Posterior vena cava (tissue), 2 donors: ENCODE measurements at regions not wholly inside any gene's neighbourhood (a gene's known extent, or its start where the extent isn't known, plus 50 kb on each side); places are given as distances from the start of the nearest gene placed in this dataset.
"Not testable (repeated sequence)": the region's sequence is repeated elsewhere in the genome, so short reads cannot be mapped to it uniquely, and the experiment has no call there.

Source experiments
- DNase-seq: peaks from one replicate; pipeline ENCODE4 v3.0.0-alpha.2; 2020; ENCODE audit warnings: low spot score
- intact Hi-C, 2 donors: fragments of 100-400 bp; cut with DNase I; formaldehyde crosslinking; loops; one replicate each; pipeline versions ENCODE4 v1.14.1 to v1.14.2; 2022 to 2023
- donor health status: DM: yes; HTN: yes; CAD: no.
- donor health status: DM: yes; HTN: yes; CAD: no.

DNA sequence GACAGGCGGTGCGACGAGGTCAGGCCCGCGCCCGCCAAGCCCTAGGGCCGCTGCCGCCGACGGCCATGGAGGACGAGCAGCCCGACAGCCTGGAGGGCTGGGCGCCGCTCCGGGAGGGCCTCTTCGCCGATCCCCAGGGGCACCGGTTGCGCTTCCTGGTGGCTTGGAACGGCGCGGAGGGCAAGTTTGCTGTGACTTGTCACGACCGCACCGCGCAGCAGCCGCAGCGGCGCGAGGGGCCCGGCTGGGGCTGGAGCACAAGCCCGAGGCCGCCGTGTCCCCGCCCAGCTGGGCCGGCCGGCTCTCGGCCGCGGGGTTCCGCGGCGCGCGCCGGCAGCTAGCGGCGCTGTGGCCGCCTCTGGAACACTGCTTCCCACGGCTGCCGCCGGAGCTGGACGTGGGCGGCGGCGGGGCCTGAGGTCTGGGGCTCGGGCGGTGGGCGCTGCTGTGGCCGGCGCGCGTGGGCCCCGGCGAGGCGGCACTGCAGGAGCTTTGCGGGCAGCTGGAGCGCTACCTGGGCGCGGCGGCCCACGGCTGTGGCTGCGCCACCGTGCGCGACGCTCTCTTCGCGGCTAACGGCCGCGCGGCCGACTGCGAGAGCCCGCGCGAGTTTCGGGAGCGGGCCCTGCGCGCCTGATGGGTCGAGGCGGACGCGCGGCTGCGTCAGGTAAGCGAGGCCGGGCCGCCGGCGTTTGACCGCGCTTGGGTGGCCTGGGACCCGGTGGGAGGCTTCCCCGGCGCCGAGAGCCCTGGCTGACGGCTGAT is 122.0 kb upstream of the NIPA1 start:
- peak; percentile 79 for DNase-seq
- intact Hi-C loops: not testable (repeated sequence)

DNA sequence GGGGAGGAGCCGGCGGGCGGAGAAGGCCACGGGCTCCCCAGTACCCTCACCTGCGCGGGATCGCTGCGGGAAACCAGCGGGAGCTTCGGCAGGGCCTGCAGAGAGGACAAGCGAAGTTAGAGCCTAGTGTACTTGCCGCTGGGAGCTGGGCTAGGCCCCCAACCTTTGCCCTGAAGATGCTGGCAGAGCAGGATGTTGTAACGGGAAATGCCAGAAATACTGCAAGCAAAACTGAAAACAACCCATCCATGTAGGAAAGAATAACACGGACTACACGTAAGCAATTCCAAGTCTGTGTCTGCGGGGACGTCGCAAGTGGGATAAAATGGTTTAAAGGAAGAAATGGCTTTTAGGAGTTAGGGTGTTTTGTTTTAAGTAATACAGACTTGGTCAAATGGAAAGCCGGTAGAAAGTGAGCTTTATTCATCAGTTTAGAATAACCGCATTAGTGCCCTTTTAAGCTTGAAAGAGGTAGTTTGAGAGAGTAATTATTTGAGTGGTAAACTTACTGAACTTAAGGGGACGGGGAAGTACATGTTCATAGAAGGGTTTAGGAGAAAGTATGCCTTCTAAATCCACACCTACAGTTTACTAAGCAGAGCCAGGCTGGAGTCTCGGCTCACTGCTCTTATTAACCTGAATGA is 121.3 kb upstream of the NIPA1 start:
- DNase-seq, intact Hi-C loops: not testable (repeated sequence)

DNA sequence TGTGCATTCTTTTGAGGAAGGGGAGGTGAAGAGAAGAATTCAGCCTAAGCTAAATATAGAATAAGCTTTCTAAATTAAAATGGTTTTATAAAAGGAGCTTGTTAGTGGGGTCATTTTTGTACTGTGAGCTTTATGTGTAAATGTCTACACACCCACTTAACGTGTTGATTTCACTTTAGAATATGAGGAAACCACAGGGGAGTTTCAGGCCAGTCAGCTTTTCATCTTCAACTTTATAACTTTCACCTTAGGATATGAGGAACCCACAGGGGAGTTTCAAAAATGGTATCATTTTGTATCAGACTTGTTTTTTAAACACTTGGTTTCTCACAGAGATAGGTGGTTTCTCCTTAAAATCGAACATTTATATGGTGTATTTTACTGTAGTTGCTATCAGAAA is 120.7 kb upstream of the NIPA1 start:
- DNase-seq, intact Hi-C loops: not testable (repeated sequence)

DNA sequence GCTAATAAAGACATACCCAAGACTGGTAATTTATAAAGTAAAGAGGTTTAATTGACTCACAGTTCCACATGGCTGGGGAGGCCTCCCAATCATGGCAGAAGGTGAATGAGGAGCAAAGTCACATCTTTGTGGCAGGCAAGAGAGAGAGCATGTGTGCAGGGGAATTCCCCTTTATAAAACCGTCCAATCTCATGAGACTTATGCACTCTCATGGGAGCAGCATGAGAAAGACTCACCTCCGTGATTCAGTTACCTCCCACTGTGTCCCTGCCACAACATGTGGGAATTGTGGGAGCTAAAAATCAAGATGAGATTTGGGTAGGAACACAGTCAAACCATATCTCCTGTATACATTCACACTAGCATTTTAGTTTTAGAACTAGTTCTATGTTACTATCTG is 101.7 kb upstream of the NIPA1 start:
- DNase-seq, intact Hi-C loops: not testable (repeated sequence)

DNA sequence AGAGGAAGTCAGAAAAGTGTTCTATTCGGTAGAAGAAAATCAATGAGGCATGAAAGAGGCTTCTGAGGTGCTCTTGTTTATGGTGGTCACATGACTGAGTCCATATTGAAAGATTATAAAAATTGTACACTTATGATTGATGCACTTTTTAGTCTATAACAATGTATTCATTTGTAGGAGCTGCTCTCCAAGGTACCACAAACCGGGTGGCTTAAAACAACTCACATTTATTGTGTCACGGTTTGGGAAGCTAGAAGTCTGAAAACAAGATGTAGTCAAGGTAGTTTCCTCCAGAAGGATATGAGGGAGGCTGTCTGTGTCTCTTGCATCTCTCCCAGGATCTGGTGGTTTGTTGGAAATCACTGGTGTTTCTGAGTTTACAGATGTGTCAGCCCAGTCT is 86.6 kb upstream of the NIPA1 start:
- intact Hi-C loops, DNase-seq: not testable (repeated sequence)

DNA sequence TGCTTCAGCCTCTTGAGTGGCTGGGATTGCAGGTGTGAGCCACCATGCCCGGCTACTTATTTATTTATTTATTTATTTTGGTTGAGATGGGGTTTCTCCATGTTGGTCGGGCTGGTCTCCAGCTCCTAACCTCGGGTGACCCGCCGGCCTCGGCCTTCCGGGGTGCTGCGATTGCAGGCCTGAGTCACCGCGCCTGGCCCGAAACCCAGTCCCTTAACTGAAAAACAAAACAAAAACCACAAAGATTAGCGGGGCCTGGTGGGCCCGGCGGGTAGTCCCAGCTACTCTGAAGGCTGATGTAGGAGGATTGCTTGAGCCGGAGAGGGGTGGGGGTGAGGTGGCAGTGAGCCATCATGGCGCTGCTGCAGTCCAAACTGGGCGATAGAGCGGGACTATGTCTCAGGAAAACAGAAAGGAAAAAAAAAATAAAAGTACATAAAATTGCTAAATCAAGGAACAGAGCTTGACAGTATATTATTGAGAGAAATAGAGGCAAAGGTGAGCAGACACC is 75.6 kb upstream of the NIPA1 start:
- DNase-seq, intact Hi-C loops: not testable (repeated sequence)

DNA sequence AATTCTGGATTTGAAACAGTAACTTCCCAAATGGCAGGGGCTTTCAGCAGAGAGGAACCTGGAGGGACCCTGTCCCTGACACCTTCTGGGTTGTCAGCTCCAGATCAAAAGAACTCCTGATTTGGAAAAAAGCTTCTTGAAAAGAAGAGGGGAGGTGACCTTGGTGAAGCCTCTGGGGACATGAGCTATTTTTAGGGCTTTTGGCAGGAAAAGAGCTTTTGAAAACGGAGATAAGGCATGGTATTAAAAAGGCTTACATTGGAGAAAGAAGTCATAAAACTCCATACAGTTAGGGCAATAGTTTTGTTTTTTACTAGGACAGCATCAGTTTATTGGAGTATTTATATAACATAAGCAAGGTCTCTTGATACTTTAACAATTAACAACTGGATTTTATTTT is 72.5 kb upstream of the NIPA1 start:
- DNase-seq, intact Hi-C loops: not testable (repeated sequence)

DNA sequence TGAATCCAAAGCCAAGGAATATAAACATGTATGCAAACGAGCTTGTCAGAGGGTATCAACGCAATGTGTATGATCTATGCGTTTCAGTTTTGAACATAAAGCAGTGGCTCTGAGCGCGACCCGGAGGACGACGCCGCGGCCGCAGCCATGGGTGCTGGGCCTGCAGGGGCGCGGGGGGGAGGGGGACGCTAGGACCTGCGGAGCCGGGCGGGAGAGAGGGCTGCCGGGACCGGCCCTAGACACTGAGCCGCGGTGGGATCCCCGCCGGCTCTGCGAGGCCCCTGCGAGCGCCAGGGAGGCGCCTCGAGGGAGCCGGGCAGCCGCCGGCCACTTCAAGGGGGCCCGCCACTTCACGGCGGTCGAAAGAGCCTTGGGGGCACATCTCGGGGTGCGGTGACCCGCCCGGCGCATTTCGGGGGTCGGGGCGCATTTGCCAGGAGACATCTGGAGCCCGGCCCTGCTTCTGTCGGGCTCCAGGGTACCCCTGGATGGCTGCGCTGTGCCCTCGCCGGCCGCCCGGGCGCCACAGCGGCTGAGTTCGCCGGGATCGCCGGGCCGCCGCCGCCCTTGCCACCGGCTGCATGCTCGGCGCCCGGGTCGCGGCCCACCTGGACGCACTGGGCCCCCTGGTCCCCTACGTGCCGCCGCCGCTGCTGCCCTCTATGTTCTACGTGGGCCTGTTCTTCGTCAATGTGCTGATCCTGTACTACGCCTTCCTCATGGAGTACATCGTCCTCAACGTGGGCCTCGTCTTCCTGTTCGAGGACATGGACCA is 71.9 kb upstream of the NIPA1 start:
- intact Hi-C loops: not testable (repeated sequence)
- peak; percentile 74 for DNase-seq

DNA sequence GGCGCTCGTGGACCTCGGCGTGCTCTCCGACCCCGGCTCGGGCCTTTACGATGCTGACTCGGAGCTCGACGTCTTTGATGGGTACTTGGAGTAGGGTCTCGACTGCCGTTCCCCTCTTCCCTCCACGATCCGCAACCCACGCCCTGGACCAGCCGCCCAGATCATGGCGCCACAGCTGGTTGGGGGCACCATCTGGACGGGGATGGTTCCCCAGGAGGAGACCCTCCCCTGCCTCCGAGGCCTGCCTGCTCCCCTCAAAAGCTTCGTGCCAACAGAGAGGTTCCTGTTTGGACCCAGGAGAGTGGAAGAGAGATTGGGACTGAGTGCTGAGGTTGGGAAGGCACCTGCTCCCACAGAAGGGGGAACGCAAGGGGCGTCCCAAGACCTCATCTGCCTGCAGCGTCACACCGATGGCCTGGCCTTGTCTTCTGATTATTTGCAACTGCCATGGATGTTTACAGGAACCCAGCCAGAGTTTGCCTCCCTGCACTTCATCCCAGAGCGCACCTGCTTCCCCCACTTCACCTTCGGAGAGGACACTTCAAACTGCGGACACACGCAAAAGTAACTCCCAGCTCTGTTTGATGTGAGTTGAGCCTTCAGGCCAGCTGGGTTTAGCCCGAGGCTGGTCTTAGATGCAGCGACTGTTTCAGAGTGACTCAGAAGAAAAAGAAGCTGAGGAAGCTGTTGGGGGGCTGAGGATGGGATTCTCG is 71.2 kb upstream of the NIPA1 start:
- intact Hi-C loops, DNase-seq: not testable (repeated sequence)

DNA sequence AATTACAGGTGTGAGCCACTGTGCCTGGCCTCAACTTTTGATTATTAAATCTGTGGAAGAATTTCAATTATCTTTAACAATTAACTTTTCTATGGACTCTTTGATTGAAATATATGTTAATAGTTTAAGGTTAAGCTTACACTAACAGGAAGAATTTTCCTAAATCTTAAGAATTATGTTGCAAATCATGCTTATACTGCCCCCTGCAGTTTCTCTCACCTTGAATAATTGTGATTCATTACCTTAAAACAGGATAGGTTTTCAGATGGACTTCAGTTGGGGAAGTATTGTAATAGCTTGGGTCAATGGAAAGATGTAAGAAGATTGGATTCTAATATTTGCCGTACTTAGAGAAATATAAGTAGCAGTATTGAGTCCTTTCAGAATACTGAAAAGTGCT is 66.5 kb upstream of the NIPA1 start:
- DNase-seq, intact Hi-C loops: not testable (repeated sequence)

DNA sequence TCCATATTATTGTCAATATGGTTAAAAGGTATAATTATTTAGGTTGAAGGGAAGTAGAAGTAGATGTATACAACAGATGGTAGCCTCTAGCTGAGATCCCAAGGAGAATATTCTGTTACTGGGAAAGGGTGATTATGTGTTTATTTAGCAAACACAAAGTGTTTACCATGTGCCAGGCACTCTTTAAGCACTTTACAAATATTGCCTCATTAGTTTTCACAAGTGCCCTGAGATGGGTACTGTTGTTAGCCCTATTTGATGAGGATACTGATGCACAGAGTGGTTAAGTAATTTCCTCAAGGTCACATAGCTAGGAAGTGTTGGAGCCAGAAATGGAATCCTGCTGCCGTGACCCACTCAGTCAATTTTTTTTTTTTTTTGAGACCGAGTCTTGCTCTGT is 60.3 kb upstream of the NIPA1 start:
- DNase-seq, intact Hi-C loops: not testable (repeated sequence)

DNA sequence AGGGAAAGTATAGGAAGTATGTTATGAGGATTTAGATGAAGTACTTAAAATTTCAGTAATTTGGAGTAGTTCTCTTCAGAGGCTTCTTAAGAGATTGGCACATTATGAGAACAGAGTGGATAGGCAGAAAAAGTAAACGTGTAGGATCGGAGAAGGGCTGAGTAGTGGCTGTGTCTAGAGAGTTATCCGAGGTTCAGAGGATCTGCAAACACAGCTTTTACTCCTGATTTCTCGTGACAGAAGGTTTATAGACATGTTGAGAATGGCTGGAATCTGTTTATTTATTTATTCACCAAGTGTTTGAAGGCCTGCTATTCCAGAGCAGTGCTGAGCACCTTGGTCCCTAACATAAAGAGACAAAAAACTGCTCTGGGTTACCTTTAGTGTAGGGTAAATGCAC is 51.4 kb upstream of the NIPA1 start:
- intact Hi-C loops, DNase-seq: not testable (repeated sequence)

DNA sequence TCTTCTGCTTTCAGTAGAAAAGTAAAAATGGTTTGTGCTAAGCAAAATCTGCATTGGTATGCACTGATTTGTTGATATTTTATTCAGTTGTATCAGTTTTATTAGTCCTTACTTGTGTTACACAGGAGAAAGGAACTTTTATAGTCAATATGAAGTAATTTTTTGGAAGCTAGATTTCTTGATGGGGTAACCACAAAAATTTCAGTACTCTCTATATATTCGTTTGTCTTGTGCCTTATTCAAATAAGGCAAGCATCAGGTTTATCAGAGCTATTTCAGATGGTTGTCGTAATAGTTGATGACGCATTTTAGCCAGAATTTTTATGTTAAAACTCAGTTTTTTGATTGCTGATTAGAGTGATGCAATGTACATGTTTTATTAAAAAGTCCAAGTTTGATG is 50.7 kb upstream of the NIPA1 start:
- no peak for DNase-seq
- intact Hi-C loops: no loop called here

DNA sequence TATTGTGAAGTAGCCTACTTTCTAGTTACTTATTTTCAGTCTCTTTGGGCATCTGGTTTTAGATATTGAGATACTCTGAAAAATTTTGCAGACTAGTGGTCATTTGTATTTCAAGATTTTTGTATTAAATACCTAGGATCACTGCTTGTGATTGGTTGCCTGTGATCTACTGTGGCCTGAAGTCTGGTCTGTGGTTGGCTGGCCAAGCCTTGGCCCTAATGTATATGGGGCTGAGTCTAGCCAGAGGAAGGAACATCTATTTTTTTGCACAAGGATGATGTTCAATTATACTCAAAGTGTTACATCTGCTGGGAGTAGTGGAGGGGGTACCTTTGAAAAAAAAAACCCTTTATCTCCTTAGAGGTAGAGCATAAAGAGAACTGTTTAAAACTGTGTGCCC is 50.2 kb upstream of the NIPA1 start:
- intact Hi-C loops, DNase-seq: not testable (repeated sequence)
